ENCODE measurements at regions not wholly inside any gene's neighbourhood (a gene's known extent, or its start where the extent isn't known, plus 50 kb on each side); places are given as distances from the start of the nearest gene placed in this dataset.

- H3K27me3 ChIP-seq (ENCODE audit: control insufficient read depth, insufficient read depth, low read length), result no peaks in the 10 kb centered on the region
- ATAC-seq (no peak), DNase-seq (ENCODE audit: low read depth, low spot score) (no peak)
- H3K27ac ChIP-seq (ENCODE audit: low read length), result no peak overlapping the region
- no peak overlapping the region for H3K4me3 ChIP-seq (ENCODE audit: low read depth in 2 of 2, low read length in 2 of 2)
- ChIA-PET CTCF (no interaction called here), POLR2A (no interaction called here)
- no TSS peak for BruUV-seq (replicated peaks)
- TF ChIP-seq TCF7L2 (IDR thresholded peaks at IDR 0.05; ENCODE audit: low read depth, low read length) (no peak), POLR2AphosphoS5 (IDR thresholded peaks at IDR 0.05; ENCODE audit: low read depth, low read length) (no peak), REST (IDR thresholded peaks at IDR 0.05; ENCODE audit: insufficient read depth in 1 of 2, low read depth in 2 of 2, low read length in 1 of 2) (no peak), SIN3A (IDR thresholded peaks at IDR 0.05; ENCODE audit: borderline replicate concordance, insufficient read depth, low read depth, low read length) (no peak), CTCF (IDR thresholded peaks at IDR 0.05) (no peak)
- H3K36me3 ChIP-seq (ENCODE audit: control insufficient read depth, insufficient read depth, low read length), result no peaks in the 10 kb centered on the region
- intact Hi-C loops (cut with micrococcal nuclease; ENCODE audit: unreplicated experiment) (no loop called here), in situ Hi-C loops (cut with HindIII; ENCODE audit: low pct_unique_long_range_greater_than_20kb, low sequenced_read_pairs) (no loop called here)
- no peaks in the 10 kb centered on the region for H3K9me3 ChIP-seq (ENCODE audit: control insufficient read depth, insufficient read depth, low read depth, low read length)
- H3K4me1 ChIP-seq (ENCODE audit: control insufficient read depth, insufficient read depth, low read length), result no peaks in the 10 kb centered on the region
These were observed 969.1 kb upstream of the PCDH9 start for GRCh38 chr13:68199271-68199670.

- H3K9me3 ChIP-seq (ENCODE audit: control insufficient read depth, insufficient read depth, low read depth, low read length), result no peaks in the 10 kb centered on the region
- ChIA-PET CTCF (no interaction called here), POLR2A (no interaction called here)
- in situ Hi-C loops (cut with HindIII; ENCODE audit: low pct_unique_long_range_greater_than_20kb, low sequenced_read_pairs) (no loop called here), intact Hi-C loops (cut with micrococcal nuclease; ENCODE audit: unreplicated experiment) (no loop called here)
- no peaks in the 10 kb centered on the region for H3K4me1 ChIP-seq (ENCODE audit: control insufficient read depth, insufficient read depth, low read length)
- H3K4me3 ChIP-seq (ENCODE audit: low read depth in 2 of 2, low read length in 2 of 2), result no peak overlapping the region
- no TSS peak for BruUV-seq (replicated peaks)
- TF ChIP-seq REST (IDR thresholded peaks at IDR 0.05; ENCODE audit: insufficient read depth in 1 of 2, low read depth in 2 of 2, low read length in 1 of 2) (no peak), POLR2AphosphoS5 (IDR thresholded peaks at IDR 0.05; ENCODE audit: low read depth, low read length) (no peak), SIN3A (IDR thresholded peaks at IDR 0.05; ENCODE audit: borderline replicate concordance, insufficient read depth, low read depth, low read length) (no peak), CTCF (IDR thresholded peaks at IDR 0.05) (no peak), TCF7L2 (IDR thresholded peaks at IDR 0.05; ENCODE audit: low read depth, low read length) (no peak)
- no peaks in the 10 kb centered on the region for H3K36me3 ChIP-seq (ENCODE audit: control insufficient read depth, insufficient read depth, low read length)
- no peaks in the 10 kb centered on the region for H3K27me3 ChIP-seq (ENCODE audit: control insufficient read depth, insufficient read depth, low read length)
- no peak overlapping the region for H3K27ac ChIP-seq (ENCODE audit: low read length)
- ATAC-seq (no peak), DNase-seq (ENCODE audit: low read depth, low spot score) (no peak)
These were observed 960.7 kb upstream of the PCDH9 start for GRCh38 chr13:68190818-68191217.
